HG03159 (cell line): ENCODE measurements at regions not wholly inside any gene's neighbourhood (a gene's known extent, or its start where the extent isn't known, plus 50 kb on each side); places are given as distances from the start of the nearest gene placed in this dataset.

Experiments
- ATAC-seq: cut with Tn5 transposase; IDR thresholded peaks from one replicate; pipeline ENCODE4 v1.9.1; 2021; ENCODE audit warnings: mild to moderate bottlenecking, moderate library complexity; ENCODE audit not compliant: unreplicated experiment

DNA sequence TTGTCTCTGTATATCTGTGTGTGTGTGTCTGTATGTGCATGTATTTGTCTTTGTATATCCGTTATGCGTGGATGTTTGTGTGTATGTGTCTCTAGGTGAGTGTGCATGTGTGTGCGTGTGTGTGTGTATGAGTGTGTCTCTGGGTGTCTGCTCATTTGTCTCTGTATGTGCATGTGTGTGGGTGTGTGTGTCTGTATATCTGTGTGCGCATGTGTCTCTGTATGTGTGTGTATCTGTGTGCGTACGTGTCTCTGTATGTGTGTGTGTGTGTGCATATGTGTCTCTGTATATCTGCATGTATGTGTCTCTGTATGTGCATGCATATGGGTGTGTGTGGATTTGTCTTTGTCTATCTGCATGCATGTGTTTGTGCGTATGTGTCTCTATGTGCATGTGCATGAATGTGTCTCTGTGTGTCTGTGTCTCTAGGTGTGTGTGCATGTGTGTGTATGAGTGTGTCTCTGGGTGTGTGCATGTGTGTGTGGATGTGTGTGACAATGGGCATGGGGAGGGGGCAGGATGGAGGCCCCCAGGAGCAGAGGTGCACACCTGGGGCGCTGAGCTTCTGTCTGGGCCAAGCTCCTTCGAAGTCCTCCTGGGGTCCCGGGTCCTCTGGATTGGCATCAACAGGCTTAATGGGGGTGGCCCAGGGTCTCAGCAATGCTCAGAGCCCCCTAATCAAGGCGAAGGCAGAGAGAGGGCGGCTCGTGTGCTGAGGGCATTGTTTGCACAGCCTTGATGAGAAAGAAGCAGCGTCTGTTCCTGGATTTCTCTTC, 373.4 kb upstream of the IRX4 start:
- ATAC-seq: no peak

DNA sequence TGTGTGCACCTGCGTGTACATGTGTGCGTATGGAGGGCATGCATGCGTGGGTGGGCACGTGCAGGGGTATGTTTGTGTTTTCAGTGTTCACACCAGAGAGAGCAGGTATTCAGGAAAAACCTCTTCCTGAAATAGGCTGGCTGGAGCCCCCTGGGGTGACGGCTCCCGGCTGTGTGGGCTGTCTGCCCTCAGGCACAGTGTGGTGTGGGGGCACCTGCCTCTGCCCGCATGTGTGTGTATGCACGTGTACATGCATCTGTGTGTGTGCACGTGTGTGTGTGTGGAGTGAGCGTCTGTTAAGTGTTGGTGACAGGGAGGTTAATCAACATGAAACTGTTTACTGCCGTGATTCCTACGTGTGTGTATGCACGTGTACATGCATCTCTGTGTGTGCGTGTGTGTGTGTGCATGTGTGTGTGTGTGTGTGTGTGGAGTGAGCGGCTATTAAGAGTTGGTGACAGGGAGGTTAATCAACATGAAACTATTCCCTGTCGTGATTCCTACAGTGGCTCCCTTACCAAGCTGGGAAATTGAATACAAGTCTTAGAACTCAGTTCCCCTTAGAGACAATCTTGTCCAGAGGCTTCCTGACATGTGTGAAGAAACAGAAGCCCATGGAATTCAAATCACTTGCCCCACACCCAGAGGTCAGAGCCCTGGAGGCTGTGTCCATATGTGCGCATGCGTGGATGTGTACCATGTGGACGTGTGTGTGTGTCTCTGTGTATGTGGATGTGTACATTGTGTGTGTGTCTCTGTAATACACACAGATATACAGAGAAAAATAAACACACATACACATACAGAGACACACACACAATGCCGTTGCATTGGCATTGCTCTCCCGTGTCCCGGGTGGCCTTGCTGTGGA, 372.4 kb upstream of the IRX4 start:
- ATAC-seq: no peak

DNA sequence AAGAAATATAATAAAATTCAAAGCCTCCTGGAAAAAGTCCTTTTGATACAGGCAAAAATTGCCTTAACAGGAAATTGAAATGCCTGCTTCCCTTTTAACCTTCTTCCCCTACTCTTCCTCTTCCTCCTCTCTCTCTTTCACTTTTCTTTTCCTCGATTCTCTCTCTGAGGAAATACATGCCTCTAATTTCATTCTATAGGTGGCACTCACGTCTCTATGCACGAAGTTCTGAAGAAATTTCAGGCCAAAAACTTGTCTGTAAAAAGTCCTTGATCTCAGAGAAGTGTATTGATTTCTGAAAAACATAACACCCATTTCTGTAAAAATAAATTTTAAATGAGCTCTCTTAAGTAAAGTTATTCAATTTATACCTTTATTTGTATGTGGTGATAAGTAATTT, 371.7 kb upstream of the IRX4 start:
- no peak for ATAC-seq

DNA sequence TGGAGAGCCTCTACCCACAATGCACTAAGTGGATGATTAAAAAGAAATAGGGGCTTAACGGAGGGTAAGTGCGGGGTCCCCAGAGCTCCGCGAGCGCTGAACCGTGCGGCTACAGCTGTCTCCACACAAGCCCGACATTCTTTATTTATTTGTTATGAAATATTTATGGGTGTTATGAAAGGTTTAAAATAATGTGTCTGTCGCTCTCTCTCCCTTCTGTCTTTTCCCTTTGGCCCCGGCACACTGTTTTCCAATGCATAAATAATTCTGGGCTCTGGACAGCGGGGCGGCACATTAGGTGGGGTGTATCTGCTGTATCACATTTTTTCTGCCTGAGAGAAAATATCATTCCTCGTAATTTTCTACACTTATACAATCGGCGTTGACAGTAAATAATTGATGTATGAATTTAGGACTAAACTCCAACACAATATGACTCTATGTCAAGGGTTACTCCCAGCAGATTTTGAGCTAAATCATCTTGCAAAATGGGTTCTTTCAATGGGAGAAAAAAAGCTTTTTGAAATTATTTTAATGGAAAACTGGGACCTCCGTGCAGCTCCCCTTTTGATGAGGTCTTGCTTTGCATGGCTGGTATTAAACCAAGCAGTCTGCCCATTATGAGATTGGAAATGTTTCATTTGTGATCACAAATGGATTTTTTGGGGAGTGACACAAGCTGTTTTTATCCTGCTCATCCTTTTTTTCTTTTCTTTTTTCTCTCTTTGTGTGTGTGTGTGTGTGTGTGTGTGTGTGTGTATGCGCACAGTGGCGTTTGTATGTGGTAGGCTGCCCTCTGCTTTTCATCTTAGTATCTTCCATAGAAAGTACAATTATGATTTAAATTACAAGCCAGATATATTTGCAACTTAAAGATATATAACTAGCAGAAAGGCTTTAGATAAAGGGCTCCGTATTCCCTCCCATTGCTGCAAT, 370.6 kb upstream of the IRX4 start:
- ATAC-seq: no peak

DNA sequence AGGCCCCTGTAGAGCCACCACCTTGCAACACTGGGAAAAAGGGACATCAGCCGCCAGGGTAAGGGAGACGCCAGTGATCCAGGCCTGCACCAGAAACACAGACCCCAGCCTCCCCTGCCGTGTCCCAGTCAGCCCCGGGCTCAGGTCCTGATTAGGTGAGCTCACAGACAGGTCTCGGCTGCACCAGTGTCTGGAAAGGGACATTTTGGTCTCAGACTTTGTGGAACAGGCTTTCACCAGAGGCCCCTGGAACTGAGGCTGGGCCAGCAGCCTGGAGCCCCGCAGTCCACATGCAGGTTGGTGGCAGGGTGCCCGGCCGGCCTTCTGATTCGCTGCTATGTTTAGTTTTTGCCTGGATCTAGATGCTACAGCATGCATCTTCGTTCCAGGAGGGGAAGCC, 369.0 kb upstream of the IRX4 start:
- no peak for ATAC-seq

DNA sequence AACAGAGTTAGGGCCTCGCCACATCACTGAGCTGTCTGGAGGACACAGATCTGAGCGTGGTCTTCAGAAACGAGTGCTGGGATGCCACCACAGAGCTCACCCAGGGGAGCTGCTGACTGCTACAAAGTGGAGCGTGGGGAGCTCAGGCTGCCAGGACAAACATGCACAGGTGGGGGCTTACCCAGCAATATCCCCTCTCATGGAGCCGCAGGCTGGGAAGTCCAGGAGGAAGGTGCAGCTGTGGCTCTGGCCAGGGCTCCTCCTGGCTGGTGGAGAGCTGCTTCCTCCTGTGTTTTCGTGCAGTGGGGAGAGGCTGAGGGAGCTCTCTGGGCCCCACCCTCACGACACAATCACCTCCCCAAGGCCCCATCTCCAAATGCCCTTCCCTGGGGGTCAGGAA, 368.6 kb upstream of the IRX4 start:
- no peak for ATAC-seq

DNA sequence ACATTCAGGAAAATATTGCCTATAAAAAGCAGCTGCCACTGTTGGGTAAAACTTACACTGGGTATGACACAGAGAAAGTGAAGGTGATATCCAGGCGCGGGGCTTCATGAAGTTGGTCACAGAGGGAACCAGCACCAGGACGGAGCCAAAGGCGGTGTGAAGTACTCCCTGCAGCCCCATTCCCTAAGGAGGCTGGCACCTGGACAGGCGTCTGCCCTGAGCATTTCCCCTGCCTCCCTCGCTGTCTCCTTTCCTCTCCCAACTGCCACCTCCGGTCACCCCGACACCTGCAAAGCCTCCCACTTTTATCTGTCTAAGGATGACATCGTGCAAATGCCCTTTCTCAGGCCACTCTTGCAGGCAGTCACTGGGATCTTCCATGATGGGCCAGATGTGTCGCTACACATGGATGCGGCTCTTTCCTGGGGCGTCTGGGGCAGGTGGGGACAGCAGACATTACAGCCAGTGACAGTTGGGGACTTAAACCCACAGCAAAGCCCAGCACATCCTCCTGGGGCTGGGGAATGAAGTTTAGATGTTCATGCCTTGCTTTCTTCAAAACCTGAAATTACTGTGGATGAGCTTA, 367.7 kb upstream of the IRX4 start:
- no peak for ATAC-seq

DNA sequence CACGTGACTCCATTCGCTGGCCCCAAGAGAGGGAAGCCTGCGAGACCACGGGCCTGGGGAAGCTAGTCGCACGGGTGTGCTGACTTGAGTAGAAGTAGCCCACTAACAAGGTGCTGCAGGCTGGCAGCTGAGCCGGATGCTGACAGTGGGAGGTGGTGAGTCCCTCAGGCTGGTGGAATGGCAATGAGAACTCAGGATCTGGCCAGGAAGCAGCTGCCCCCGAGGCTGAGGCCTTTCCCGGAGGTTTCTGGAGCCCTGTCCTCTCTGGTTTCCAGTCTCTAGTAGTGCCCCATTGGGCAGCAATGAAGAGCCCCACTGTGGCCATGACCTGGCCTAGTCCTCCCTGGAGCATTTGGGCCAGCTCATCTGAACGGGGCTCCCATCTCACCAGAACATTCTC, 366.7 kb upstream of the IRX4 start:
- no peak for ATAC-seq

DNA sequence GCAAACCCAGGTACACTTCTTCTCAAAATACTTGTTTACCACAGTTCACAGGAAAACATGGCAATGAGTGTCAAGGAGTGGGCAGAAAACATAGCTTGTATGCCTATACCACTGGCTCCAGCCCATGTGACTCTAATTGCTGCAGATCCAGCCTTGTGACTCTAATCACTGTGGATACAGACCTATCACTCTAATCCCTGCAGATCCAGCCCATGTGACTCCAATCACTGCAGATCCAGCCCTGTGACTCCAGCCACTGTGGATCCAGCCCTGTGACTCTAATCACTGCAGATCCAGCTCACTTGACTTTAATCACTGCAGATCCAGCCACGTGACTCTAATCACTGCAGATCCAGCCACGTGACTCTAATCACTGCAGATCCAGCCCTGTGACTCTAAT, 366.3 kb upstream of the IRX4 start:
- no peak for ATAC-seq

DNA sequence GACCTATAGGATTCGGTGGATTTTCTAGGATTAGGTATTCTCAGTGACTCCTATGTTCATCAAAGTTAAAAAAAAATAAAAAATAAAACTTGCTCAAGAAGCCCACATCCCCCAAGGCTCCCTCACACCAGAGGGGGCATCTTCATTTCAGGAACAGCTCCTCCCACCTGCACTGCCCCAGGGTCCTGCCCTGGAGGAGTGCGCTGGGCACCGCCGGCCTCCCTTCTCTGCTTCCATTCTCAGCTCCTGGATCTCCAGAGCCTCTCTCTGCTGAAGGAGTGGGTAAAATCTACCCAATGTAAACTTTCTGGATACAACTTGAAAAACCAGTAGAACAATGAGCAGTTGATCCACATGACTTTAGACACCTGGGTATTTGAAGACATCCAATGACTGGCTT, 359.8 kb upstream of the IRX4 start:
- ATAC-seq: no peak

DNA sequence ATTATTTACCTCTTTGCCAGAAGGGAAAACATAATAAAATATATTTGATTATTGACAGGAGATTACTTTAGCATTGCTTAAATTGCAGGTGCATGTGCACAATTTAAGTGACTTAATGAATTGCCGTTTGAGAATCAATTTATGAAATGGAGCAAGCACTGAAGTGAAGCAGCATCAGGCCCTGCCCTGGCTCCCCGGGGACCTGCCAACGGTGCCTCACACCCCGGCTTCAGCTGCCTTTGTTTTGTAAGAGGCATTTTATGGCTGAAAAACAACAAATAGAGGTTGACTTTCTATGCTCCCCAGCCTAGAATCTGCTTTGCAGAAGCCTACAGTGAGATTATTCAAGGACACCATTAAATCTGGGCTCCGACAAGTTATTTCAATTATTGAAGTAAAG, 359.1 kb upstream of the IRX4 start:
- no peak for ATAC-seq

DNA sequence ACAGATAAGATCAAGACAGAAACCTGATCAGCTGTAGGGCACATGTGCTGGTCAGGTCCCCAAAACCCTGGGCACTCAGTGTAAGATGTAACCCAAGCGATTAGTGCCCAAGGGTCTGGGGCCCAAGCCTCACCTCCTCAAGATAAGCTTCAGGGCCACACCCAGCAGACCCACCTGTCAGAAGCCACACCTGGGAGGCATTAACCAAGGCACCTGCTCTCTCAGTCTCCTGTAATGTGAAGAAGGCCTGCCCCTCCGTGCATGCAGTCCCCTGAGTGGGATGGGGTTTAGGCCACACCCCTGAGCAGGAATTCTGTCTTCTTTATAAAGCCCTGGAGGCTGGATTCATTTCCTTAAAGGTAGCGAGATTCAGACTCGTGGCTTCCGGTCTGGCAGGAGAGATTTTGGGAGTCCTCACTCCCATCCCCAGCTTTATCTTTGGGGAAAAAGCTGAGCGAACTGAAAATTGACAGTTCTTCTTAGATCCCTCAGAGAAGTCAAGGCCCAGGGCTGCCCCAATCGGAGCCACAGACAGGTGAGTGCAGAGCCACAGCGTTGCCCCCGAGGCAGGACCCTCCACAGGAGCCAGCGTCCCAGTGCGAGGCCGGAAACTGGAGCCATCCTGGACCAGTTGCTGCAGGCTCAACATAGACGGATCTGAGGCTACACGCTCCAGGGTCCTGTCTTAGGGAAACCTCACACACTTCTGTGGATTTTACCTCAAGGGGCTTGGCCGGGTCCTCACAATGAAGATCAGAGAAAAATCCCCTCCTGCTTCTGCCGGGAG, 357.6 kb upstream of the IRX4 start:
- ATAC-seq: no peak

DNA sequence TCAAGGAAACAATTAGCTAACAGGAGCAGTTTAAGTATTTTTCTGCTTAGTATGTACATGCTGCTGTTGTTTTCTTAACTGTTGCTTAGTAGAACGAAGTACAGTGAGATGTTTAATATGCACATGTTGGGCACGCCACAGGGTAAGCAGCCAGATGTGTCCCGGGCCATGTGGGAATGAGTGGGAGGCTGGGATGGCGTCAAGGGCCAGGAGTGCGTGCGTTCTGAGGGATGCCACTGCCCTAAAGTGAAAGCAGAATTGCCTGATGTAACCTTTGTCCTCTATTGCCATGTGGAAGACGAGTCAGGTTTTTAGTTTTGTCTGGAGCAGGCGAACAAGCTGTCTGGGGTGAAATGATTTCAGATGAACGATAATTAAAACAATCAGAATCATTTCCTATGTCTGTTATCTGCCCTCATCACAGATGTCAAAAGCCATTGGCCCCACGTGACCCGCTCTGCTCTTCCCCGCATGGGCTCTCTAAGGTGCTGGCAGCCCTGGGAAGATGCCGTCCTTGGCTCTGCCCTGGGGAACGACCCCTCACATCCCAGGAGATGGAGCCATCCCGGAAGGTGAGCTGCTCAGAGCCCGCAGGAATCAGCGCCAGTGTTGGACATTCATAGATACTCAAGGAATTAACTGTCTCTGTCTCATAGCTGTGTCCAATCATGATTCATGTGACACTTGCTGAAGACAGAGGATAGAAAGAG, 356.6 kb upstream of the IRX4 start:
- ATAC-seq: no peak

DNA sequence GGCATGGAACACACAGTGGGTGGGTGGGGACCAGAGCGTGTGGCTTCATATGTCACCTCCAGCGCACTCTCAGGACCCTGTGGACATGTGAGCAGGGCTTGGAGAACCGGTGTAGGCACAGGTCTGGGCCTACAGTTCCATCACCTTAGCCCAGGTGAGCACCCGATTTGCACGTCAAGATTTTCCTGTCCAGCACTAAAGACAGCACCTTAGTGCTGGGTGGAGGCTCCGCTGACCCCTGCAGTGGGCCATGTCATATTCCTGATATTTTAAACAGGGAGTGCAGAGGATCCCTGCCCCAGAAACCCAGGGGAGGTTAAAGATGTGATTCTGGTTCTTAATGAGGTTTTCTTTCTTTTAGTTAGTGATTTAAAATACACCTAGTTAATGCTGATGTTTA, 356.0 kb upstream of the IRX4 start:
- no peak for ATAC-seq

DNA sequence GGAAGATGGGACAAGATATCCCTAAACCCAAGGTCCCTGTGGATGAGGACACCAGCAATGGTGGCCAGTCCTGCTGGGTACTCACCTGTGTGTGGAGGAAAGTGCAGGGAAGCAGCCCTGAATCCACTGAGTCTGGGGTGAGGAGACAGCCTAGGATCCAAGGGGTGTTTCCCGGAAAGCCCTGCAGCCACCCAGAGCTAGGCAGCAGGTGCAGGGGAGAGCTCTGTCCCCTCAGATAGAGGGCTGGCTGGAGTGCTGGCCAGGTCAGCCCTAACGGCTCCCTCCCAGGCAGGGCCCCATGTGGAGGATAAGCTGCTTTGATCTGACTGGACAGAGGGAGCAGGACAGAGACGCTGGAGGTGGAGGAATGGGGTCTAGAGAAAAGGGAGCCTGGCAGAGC, 344.7 kb upstream of the IRX4 start:
- no peak for ATAC-seq

DNA sequence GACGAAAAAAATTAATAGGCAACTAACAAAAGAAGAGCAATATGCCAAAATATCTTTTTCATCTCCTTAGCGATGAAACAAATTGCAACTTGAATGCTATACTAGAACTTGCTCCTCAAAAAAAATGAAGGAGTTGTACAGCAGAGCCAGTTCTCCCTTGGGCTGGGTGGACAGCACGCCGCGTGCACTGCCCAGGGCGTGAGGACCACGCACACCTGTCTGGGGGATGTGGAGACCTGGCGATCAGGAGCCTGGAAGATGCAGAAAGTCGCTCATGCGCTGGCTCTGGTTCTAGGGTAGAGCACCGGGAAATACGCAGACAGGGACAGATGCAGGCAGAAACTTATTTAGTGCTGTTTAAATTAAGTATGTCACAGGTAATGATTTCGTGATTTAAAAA, 342.0 kb upstream of the IRX4 start:
- no peak for ATAC-seq

DNA sequence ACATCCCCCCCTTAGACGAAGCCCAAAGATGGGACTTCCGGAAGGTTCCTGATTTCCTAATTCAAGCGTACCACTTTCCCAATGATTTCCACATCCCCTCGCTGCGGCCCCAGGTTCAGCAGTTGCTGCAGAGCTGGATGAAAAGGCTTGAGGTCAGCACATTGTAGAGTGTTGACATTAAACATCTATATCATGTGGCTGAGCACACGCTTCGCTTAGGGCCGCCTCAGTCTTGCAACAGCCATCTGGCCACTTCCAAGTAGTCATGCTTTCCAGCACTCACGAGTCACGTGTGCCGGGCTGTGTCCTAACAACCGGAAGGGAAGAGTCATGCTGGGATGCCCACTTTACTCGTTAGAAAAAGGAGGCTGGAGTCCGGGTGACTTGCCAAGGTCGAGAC, 340.6 kb upstream of the IRX4 start:
- ATAC-seq: no peak

DNA sequence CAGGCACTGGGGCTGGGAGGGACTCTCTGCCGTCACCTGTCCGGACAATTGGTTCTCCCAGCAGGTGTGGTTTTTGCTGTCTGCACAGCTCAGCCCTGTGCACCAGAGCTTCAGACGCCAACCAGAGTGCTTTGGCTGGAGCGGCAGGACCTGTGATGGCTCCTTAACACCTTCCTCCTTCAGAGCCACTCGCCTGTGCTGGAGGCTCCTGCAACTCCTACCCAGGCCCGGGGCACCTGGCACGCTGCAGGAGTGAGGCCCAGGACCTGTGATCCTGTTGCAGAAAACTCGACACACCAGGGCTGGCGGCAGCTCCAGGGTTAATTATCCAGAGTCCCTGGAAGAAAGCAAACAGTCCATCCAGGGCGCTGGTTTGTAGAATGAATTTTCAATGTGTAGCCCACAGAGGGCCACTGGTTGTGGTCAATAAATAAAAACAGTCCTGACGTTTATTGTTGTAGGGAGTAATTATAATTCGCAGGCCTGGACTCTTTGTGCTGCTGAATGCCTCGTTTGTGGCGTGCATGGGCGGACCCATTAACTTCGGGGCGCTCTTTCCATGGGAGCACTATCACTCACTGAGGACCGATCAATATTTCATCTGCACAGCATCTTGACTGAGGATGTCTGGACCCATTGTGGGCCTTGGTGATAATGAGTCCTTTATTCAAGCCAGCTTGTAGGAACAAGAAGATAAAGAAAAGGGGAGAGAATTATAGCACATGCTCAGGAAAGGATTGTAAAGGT, 339.7 kb upstream of the IRX4 start:
- no peak for ATAC-seq

DNA sequence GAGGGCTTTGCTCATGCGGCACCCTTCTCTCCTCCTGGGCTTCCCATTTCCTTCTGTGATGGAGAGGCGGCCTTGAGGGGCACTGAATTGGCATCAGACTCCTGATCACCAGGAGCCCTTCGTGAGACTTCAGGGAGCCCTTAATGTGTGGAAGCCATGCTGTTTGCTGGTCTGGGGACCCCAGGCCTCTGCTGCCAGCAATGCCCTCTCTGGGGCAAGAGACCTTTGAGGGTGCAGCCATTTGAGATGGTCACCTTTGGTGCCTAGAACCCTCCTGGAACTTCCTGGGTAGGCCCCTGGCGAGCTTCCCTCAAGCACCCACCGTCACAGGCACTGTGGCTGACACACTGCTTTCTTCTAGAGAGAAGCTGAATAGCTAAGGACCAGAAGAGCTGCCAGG, 338.7 kb upstream of the IRX4 start:
- no peak for ATAC-seq
